ENCODE measurements at regions not wholly inside any gene's neighbourhood (a gene's known extent, or its start where the extent isn't known, plus 50 kb on each side); places are given as distances from the start of the nearest gene placed in this dataset.
A peak's percentile ranks its signal among the peaks of the same experiment; 100 is the strongest.

GRCh38 chr3:20254268-20255117 is 68.5 kb upstream of the SGO1 start:
- Histone ChIP-seq H3K4me1 (no peaks in the 10 kb centered on the region), H3K4me3 (peak overlapping the region; percentile 18; the same call in 1 of the 3 replicates), H3K9me3 (no peaks in the 10 kb centered on the region), H3K4me2 (peak overlapping the region; percentile 58), H3K27ac (no peak overlapping the region)
- 12% methylated on average over 11 of the region's 18 CpGs for WGBS (ENCODE audit: missing lambda C conversion rate)
- DNase-seq (ENCODE audit: low read depth in 1 of 2, low spot score in 1 of 2) (no peak), ATAC-seq (peak in 1 of 2 experiments; percentile 58; a peak in 3 of 6 replicates), FAIRE-seq (no peak)
- ChIA-PET POLR2A (no interaction called here), CTCF (no interaction called here)
- no peak for TF ChIP-seq CEBPB (IDR thresholded peaks at IDR 0.05)
- no peak for TF ChIP-seq ZNF302 (CRISPR knock-in tag; IDR thresholded peaks at IDR 0.05)
- TF ChIP-seq RAD21 (conservative IDR thresholded peaks at IDR 0.05 in 1 of 2, IDR thresholded peaks at IDR 0.05 in 1 of 2): no peak
- TF ChIP-seq KDM1A (IDR thresholded peaks at IDR 0.05; ENCODE audit: low read depth): no peak
- no peak for TF ChIP-seq KDM5A (IDR thresholded peaks at IDR 0.05)
- TF ChIP-seq NFE2L2 (conservative IDR thresholded peaks at IDR 0.05; ENCODE audit: low read length): no peak
- no peak for TF ChIP-seq SREBF2 (IDR thresholded peaks at IDR 0.05)
- TF ChIP-seq MYC (IDR thresholded peaks at IDR 0.05; ENCODE audit: borderline replicate concordance, low read length): no peak
- TF ChIP-seq TP53 (CRISPR knock-in tag; IDR thresholded peaks at IDR 0.05): no peak
- TF ChIP-seq ZSCAN20 (CRISPR knock-in tag; IDR thresholded peaks at IDR 0.05): no peak
- no peak for TF ChIP-seq FOSB (CRISPR knock-in tag; IDR thresholded peaks at IDR 0.05)
- TF ChIP-seq POLR2AphosphoS2 (conservative IDR thresholded peaks at IDR 0.05; ENCODE audit: low read length): no peak
- no peak for TF ChIP-seq PHF8 (IDR thresholded peaks at IDR 0.05; ENCODE audit: borderline replicate concordance, low read depth)
- TF ChIP-seq POLR2A (IDR thresholded peaks at IDR 0.05; ENCODE audit: low read length): no peak
- TF ChIP-seq HDAC2 (IDR thresholded peaks at IDR 0.05): no peak
- TF ChIP-seq GATA3 (IDR thresholded peaks at IDR 0.05; ENCODE audit: borderline replicate concordance): no peak
- TF ChIP-seq FOSL2 (IDR thresholded peaks at IDR 0.05): no peak
- TF ChIP-seq FOSL2 (CRISPR knock-in tag; IDR thresholded peaks at IDR 0.05): no peak

- CTCF ChIA-PET: no interaction called here
- H3K27ac ChIP-seq: no peak overlapping the region
- DNase-seq (ENCODE audit: low read depth in 1 of 2, low spot score in 1 of 2): no peak
- H3K4me1 ChIP-seq: no peaks in the 10 kb centered on the region
- POLR2A ChIA-PET: no interaction called here
- H3K9me3 ChIP-seq: no peaks in the 10 kb centered on the region
- H3K4me2 ChIP-seq: no peak overlapping the region
- FAIRE-seq: no peak
- ATAC-seq: no peak
- WGBS (ENCODE audit: missing lambda C conversion rate): 25% methylated on average over 1 of the region's 1 CpG
- H3K4me3 ChIP-seq: no peak overlapping the region
- TF ChIP-seq BHLHE40 (IDR thresholded peaks at IDR 0.05; ENCODE audit: low read depth, low read length) (no peak), HMGXB4 (CRISPR knock-in tag; IDR thresholded peaks at IDR 0.05; ENCODE audit: borderline replicate concordance) (no peak)
Measured at GRCh38 chr3:20250786-20251185, 64.8 kb upstream of the SGO1 start.

- H3K9me3 ChIP-seq: no peaks in the 10 kb centered on the region
- WGBS (ENCODE audit: missing lambda C conversion rate): 36% methylated on average over 3 of the region's 3 CpGs
Measured at GRCh38 chr3:20250314-20250713, 64.3 kb upstream of the SGO1 start.

More at GRCh38 chr3:20250314-20250713, 64.3 kb upstream of the SGO1 start:
- CTCF ChIA-PET: no interaction called here
- ATAC-seq (no peak), FAIRE-seq (no peak), DNase-seq (ENCODE audit: low read depth in 1 of 2, low spot score in 1 of 2) (no peak)
- H3K4me1 ChIP-seq: no peaks in the 10 kb centered on the region
- H3K27ac ChIP-seq: no peak overlapping the region
- no peak for TF ChIP-seq RCOR1 (IDR thresholded peaks at IDR 0.05; ENCODE audit: low read depth, low read length)
- TF ChIP-seq RAD21 (conservative IDR thresholded peaks at IDR 0.05 in 1 of 2, IDR thresholded peaks at IDR 0.05 in 1 of 2): no peak
- no peak for TF ChIP-seq ATOH8 (CRISPR knock-in tag; IDR thresholded peaks at IDR 0.05; ENCODE audit: low read depth)
- no peak for TF ChIP-seq ELK1 (IDR thresholded peaks at IDR 0.05; ENCODE audit: low read depth, low read length)
- TF ChIP-seq ZC3H11A (IDR thresholded peaks at IDR 0.05): no peak
- no peak for TF ChIP-seq HMGXB4 (CRISPR knock-in tag; IDR thresholded peaks at IDR 0.05; ENCODE audit: borderline replicate concordance)
- no peak for TF ChIP-seq NFE2L2 (conservative IDR thresholded peaks at IDR 0.05; ENCODE audit: low read length)
- no peak for TF ChIP-seq ZNF302 (CRISPR knock-in tag; IDR thresholded peaks at IDR 0.05)
- TF ChIP-seq CTCF (IDR thresholded peaks at IDR 0.05): no peak
- TF ChIP-seq MAFK (IDR thresholded peaks at IDR 0.05; ENCODE audit: partially characterized antibody): no peak
- POLR2A ChIA-PET: no interaction called here
- no peak overlapping the region for H3K4me2 ChIP-seq
- no peak overlapping the region for H3K4me3 ChIP-seq

Data from A549 (cell line).